ENCODE measurements at regions not wholly inside any gene's neighbourhood (a gene's known extent, or its start where the extent isn't known, plus 50 kb on each side); places are given as distances from the start of the nearest gene placed in this dataset.

DNA sequence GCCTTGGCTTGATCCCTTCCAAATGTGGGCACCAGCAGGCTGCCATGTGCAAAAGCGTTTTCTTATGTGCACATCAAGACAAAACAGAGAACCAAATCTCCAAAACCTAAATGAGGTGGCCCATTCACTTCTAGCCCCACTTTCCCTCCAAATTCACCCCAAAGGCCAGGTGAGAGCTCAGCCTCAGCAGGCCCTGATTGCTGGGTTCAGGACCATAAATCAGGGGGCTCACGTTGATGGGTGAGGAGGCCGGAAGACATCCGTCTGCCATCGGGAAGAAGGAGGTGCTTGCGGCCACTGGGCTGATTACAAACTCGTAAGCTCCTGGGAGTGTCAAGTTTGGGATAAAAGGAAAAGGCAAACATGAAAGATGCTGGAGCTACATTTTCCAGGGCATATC lies 86.7 kb upstream of the CLDN14 start:
- TF ChIP-seq RELA (CRISPR knock-in tag; IDR thresholded peaks at IDR 0.05; ENCODE audit: borderline replicate concordance) (no peak), TEAD4 (CRISPR knock-in tag; IDR thresholded peaks at IDR 0.05) (no peak)

Data from WTC11 (cell line).